Tibial nerve (tissue), 4 donors: ENCODE measurements at regions not wholly inside any gene's neighbourhood (a gene's known extent, or its start where the extent isn't known, plus 50 kb on each side); places are given as distances from the start of the nearest gene placed in this dataset.

Source experiments
- DNase-seq, 2 donors: peaks; one replicate each; pipeline ENCODE4 v3.0.0-alpha.2; 2019; ENCODE audit warnings: low spot score in 2 of 2
- H3K27ac ChIP-seq, 4 donors: fragments of 200-600 bp; sonication (generic) in 3 of 4; one replicate each; pipeline ENCODE4 v1.5.1; 2017 to 2019; ENCODE audit warnings: mild to moderate bottlenecking in 1 of 4
- H3K27me3 ChIP-seq, 2 donors: fragments of 200-600 bp; sonication (generic) in 1 of 2; one replicate each; pipeline versions ENCODE4 v1.5.1 to v1.6.0; 2017 to 2019
- H3K36me3 ChIP-seq, 3 donors: fragments of 200-600 bp; sonication (generic); one replicate each; pipeline ENCODE4 v1.5.1; 2018 to 2019
- H3K4me1 ChIP-seq, 4 donors: fragments of 200-600 bp; sonication (generic) in 3 of 4; one replicate each; pipeline ENCODE4 v1.5.1; 2017 to 2019
- H3K4me3 ChIP-seq, 4 donors: fragments of 200-600 bp; sonication (generic) in 3 of 4; one replicate each; pipeline ENCODE4 v1.5.1; 2017 to 2019; ENCODE audit warnings: mild to moderate bottlenecking in 1 of 4, moderate library complexity in 1 of 4
- H3K9me3 ChIP-seq, 4 donors: fragments of 200-600 bp; sonication (generic) in 3 of 4; one replicate each; pipeline ENCODE4 v1.5.1; 2017 to 2019
- CTCF ChIP-seq, 5 experiments: fragments of 200-600 bp in 3 of 5; fragments of 450-650 bp in 2 of 5; sonication (generic) in 3 of 5; IDR thresholded peaks; one replicate each; pipeline ENCODE4 v1.5.1; 2016 to 2019; ENCODE audit warnings: antibody characterized with exemption in 5 of 5, mild to moderate bottlenecking in 3 of 5, moderate library complexity in 2 of 5
- EP300 ChIP-seq, 2 donors: sonication (generic); formaldehyde crosslinking; IDR thresholded peaks; one replicate each; pipeline ENCODE4 v1.6.1; 2017; ENCODE audit warnings: antibody characterized with exemption in 2 of 2, mild to moderate bottlenecking in 1 of 2
- POLR2A ChIP-seq, 2 donors: fragments of 450-650 bp; IDR thresholded peaks; one replicate each; pipeline ENCODE4 v1.6.1; 2017; ENCODE audit warnings: antibody characterized with exemption in 2 of 2, mild to moderate bottlenecking in 2 of 2, moderate library complexity in 2 of 2
- WGBS, 2 donors: methylation state at CpG; one replicate each; pipeline ENCODE4 v1.1.5; 2018; 5-methylcytosine and 5-hydroxymethylcytosine counted together

- TF ChIP-seq CTCF (IDR thresholded peaks at IDR 0.05) (peak in 1 of 5 experiments; percentile 10), POLR2A (IDR thresholded peaks at IDR 0.05) (no peak), EP300 (IDR thresholded peaks at IDR 0.05) (peak in 1 of 2 donors; percentile 53)
- Histone ChIP-seq H3K36me3 (no peaks in the 10 kb centered on the region), H3K27me3 (no peaks in the 10 kb centered on the region), H3K27ac (peak overlapping the region in 1 of 4 donors; percentile 61), H3K9me3 (no peaks in the 10 kb centered on the region), H3K4me3 (peak overlapping the region in 1 of 4 donors; percentile 20), H3K4me1 (peaks cover 0 to 15% (median 0%) of the 10 kb centered on the region in 4 donors)
- WGBS, 2 donors, result 34 to 37% methylated on average over 9 of the region's 9 CpGs
- peak; percentile 23 to 60 for DNase-seq
Measured at GRCh38 chr3:23712656-23713559, 92.8 kb upstream of the UBE2E1 start.

- no peak for TF ChIP-seq EP300 (IDR thresholded peaks at IDR 0.05)
- TF ChIP-seq CTCF (IDR thresholded peaks at IDR 0.05), result no peak
- no peak for TF ChIP-seq POLR2A (IDR thresholded peaks at IDR 0.05)
- Histone ChIP-seq H3K27ac (no peak overlapping the region), H3K4me3 (no peak overlapping the region), H3K36me3 (no peaks in the 10 kb centered on the region), H3K4me1 (peaks cover 0 to 15% (median 0%) of the 10 kb centered on the region in 4 donors), H3K9me3 (no peaks in the 10 kb centered on the region), H3K27me3 (no peaks in the 10 kb centered on the region)
- 77 to 87% methylated on average over 4 of the region's 4 CpGs for WGBS, 2 donors
- no peak for DNase-seq
Measured at GRCh38 chr3:23713641-23714040, 92.1 kb upstream of the UBE2E1 start.

GRCh38 chr3:23720059-23720458, 85.7 kb upstream of the UBE2E1 start:
- Histone ChIP-seq H3K9me3 (no peaks in the 10 kb centered on the region), H3K27me3 (no peaks in the 10 kb centered on the region), H3K4me1 (no peaks in the 10 kb centered on the region), H3K4me3 (no peak overlapping the region), H3K36me3 (no peaks in the 10 kb centered on the region), H3K27ac (no peak overlapping the region)
- no peak for TF ChIP-seq EP300 (IDR thresholded peaks at IDR 0.05)
- no peak for TF ChIP-seq CTCF (IDR thresholded peaks at IDR 0.05)
- TF ChIP-seq POLR2A (IDR thresholded peaks at IDR 0.05), result no peak
- DNase-seq, result no peak
- WGBS, 2 donors, result 87 to 94% methylated on average over 2 of the region's 2 CpGs

GRCh38 chr3:23720885-23721284, 84.9 kb upstream of the UBE2E1 start:
- 43 to 53% methylated on average over 2 of the region's 2 CpGs for WGBS, 2 donors
- Histone ChIP-seq H3K9me3 (no peaks in the 10 kb centered on the region), H3K36me3 (no peaks in the 10 kb centered on the region), H3K27me3 (no peaks in the 10 kb centered on the region), H3K4me3 (no peak overlapping the region), H3K27ac (no peak overlapping the region), H3K4me1 (no peaks in the 10 kb centered on the region)
- DNase-seq, result no peak
- TF ChIP-seq POLR2A (IDR thresholded peaks at IDR 0.05) (no peak), CTCF (IDR thresholded peaks at IDR 0.05) (no peak)

GRCh38 chr3:23723141-23723540, 82.6 kb upstream of the UBE2E1 start:
- H3K4me3 ChIP-seq, result no peak overlapping the region
- no peaks in the 10 kb centered on the region for H3K27me3 ChIP-seq
- H3K9me3 ChIP-seq, result no peaks in the 10 kb centered on the region
- TF ChIP-seq POLR2A (IDR thresholded peaks at IDR 0.05) (no peak), CTCF (IDR thresholded peaks at IDR 0.05) (no peak), EP300 (IDR thresholded peaks at IDR 0.05) (no peak)
- no peak for DNase-seq
- WGBS, 2 donors, result 80 to 93% methylated on average over 5 of the region's 5 CpGs
- H3K36me3 ChIP-seq, result no peaks in the 10 kb centered on the region
- H3K27ac ChIP-seq, result no peak overlapping the region
- peaks cover 0 to 6% (median 0%) of the 10 kb centered on the region in 4 donors for H3K4me1 ChIP-seq
